SK-N-SH (cell line): ENCODE measurements at regions not wholly inside any gene's neighbourhood (a gene's known extent, or its start where the extent isn't known, plus 50 kb on each side); places are given as distances from the start of the nearest gene placed in this dataset.
A peak's percentile ranks its signal among the peaks of the same experiment; 100 is the strongest.

Source experiments
- CTCF ChIA-PET: fragments of 300-600, 350-600 bp; formaldehyde crosslinking; extraction: SDS; loops from one replicate; lab custom pipeline; 2021; lab: Yijun Ruan, JAX
- POLR2A ChIA-PET: fragments of 350-600 bp; sonication (Branson Sonifier 250); formaldehyde crosslinking; extraction: SDS; loops from one replicate; lab custom pipeline; 2020; ENCODE audit warnings: antibody characterized with exemption, inconsistent platforms; lab: Yijun Ruan, JAX
- DNase-seq: peaks from one replicate; pipeline ENCODE4 v3.0.0; 2012
- H2AFZ ChIP-seq: fragments of 200-600 bp; sonication (generic); 2 replicates; pipeline ENCODE4 v1.8.1; 2016; ENCODE audit warnings: antibody characterized with exemption, mild to moderate bottlenecking, low read depth
- H3F3A ChIP-seq: fragments of 200-600 bp; sonication (generic); replicated peaks from 2 replicates; pipeline ENCODE3; 2016; ENCODE audit warnings: antibody characterized with exemption, mild to moderate bottlenecking; ENCODE audit not compliant: insufficient read depth
- H3K27ac ChIP-seq, 2 experiments: fragments of 200-500 bp in 1 of 2; fragments of 200-600 bp in 1 of 2; sonication (Bioruptor generic) in 1 of 2; sonication (generic), shearing (Covaris generic) in 1 of 2; 2 replicates each; pipeline versions ENCODE4 v1.5.1 to v1.6.1; 2014 to 2016; ENCODE audit warnings: low read depth in 2 of 2, inconsistent platforms in 1 of 2, low read length in 1 of 2, mild to moderate bottlenecking in 1 of 2, mixed read lengths in 1 of 2
- H3K27me3 ChIP-seq: fragments of 200-600 bp; sonication (generic), shearing (Covaris generic); 2 replicates; pipeline ENCODE4 v1.6.1; 2016; ENCODE audit warnings: mixed run types; ENCODE audit not compliant: insufficient read depth
- H3K36me3 ChIP-seq, 2 experiments: fragments of 200-500 bp in 1 of 2; fragments of 200-600 bp in 1 of 2; sonication (Bioruptor generic) in 1 of 2; sonication (generic) in 1 of 2; replicated peaks in 1 of 2; 2 replicates each; pipeline versions ENCODE3 to v1.5.1; 2014 to 2016; ENCODE audit warnings: low read length in 1 of 2, mild to moderate bottlenecking in 1 of 2; ENCODE audit not compliant: insufficient read depth in 2 of 2, control insufficient read depth in 1 of 2
- H3K4me1 ChIP-seq, 2 experiments: fragments of 200-500 bp in 1 of 2; fragments of 200-600 bp in 1 of 2; sonication (Bioruptor generic) in 1 of 2; sonication (generic), shearing (Covaris generic) in 1 of 2; 2 replicates each; pipeline versions ENCODE4 v1.5.1 to v1.6.1; 2014 to 2016; ENCODE audit warnings: low read depth in 1 of 2, low read length in 1 of 2, mixed run types in 1 of 2; ENCODE audit not compliant: insufficient read depth in 2 of 2, control insufficient read depth in 1 of 2
- H3K4me2 ChIP-seq: fragments of 200-600 bp; sonication (generic), shearing (Covaris generic); 2 replicates; pipeline ENCODE4 v1.6.1; 2017; ENCODE audit warnings: mixed run types
- H3K4me3 ChIP-seq, 2 experiments: fragments of 200-500 bp in 1 of 2; fragments of 200-600 bp in 1 of 2; sonication (Bioruptor generic) in 1 of 2; sonication (generic), shearing (Covaris generic) in 1 of 2; 2 replicates each; pipeline versions ENCODE4 v1.5.1 to v1.8.1; 2014 to 2016; ENCODE audit warnings: low read depth in 2 of 2, inconsistent platforms in 1 of 2, low read length in 1 of 2, mild to moderate bottlenecking in 1 of 2, mixed read lengths in 1 of 2, moderate library complexity in 1 of 2
- H3K79me2 ChIP-seq: fragments of 200-600 bp; sonication (generic); 2 replicates; pipeline ENCODE4 v1.8.1; 2017; ENCODE audit warnings: mild to moderate bottlenecking; ENCODE audit not compliant: insufficient read depth
- H3K9ac ChIP-seq: fragments of 200-600 bp; sonication (generic); 2 replicates; pipeline ENCODE4 v1.6.1; 2017; ENCODE audit warnings: mixed run types
- H3K9me2 ChIP-seq: fragments of 200-600 bp; sonication (generic); 2 replicates; pipeline ENCODE4 v1.6.1; 2017; ENCODE audit warnings: mixed run types
- H3K9me3 ChIP-seq: fragments of 200-600 bp; sonication (generic); 2 replicates; pipeline ENCODE4 v1.6.1; 2017; ENCODE audit warnings: mixed run types, mild to moderate bottlenecking, moderate library complexity
- H4K20me1 ChIP-seq: fragments of 200-600 bp; sonication (generic); 2 replicates; pipeline ENCODE4 v1.6.1; 2017; ENCODE audit warnings: mild to moderate bottlenecking, mixed run types; ENCODE audit not compliant: insufficient read depth
- CHD2 ChIP-seq: fragments of 150-350 bp; IDR thresholded peaks from 2 replicates; pipeline ENCODE4 v1.6.1; 2018; ENCODE audit warnings: low read length; ENCODE audit not compliant: partially characterized antibody
- ELF1 ChIP-seq: IDR thresholded peaks from 2 replicates; pipeline ENCODE4 v1.4.0; 2012
- EP300 ChIP-seq, 2 experiments: IDR thresholded peaks; 2 replicates each; pipeline versions ENCODE4 v1.4.0 to v1.6.1; 2012; ENCODE audit warnings: borderline replicate concordance in 1 of 2, low read depth in 1 of 2, low read length in 1 of 2
- EZH2phosphoT487 ChIP-seq: fragments of 200-600 bp; sonication (generic); IDR thresholded peaks from 2 replicates; pipeline ENCODE4 v1.6.1; 2017; ENCODE audit warnings: low read depth, mixed run types, mild to moderate bottlenecking, antibody characterized with exemption, moderate library complexity, borderline replicate concordance
- FOXJ3 ChIP-seq: sonication (generic); formaldehyde crosslinking; IDR thresholded peaks from 2 replicates; pipeline ENCODE4 v1.5.1; 2020; ENCODE audit warnings: mild to moderate bottlenecking, missing genetic modification reagents
- GATA2 ChIP-seq: sonication (generic); formaldehyde crosslinking; IDR thresholded peaks from 2 replicates; pipeline ENCODE4 v1.5.0; 2020; ENCODE audit warnings: mild to moderate bottlenecking, missing genetic modification reagents
- JUND ChIP-seq: IDR thresholded peaks from 2 replicates; pipeline ENCODE4 v1.4.0; 2012
- MEF2A ChIP-seq: IDR thresholded peaks from 2 replicates; pipeline ENCODE4 v1.4.0; 2012; ENCODE audit warnings: low read depth, borderline replicate concordance
- PBX3 ChIP-seq: IDR thresholded peaks from 2 replicates; pipeline ENCODE4; 2012
- RCOR1 ChIP-seq: fragments of 150-350 bp; IDR thresholded peaks from 2 replicates; pipeline ENCODE4 v1.6.1; 2017; ENCODE audit warnings: antibody characterized with exemption, low read length
- RXRA ChIP-seq: IDR thresholded peaks from 2 replicates; pipeline ENCODE4 v1.4.0; 2012; ENCODE audit warnings: low read depth, mild to moderate bottlenecking, borderline replicate concordance
- TAF1 ChIP-seq: IDR thresholded peaks from 2 replicates; pipeline ENCODE4 v1.6.1; 2012; ENCODE audit warnings: low read depth, mild to moderate bottlenecking, low read length, moderate library complexity, borderline replicate concordance
- TCF12 ChIP-seq: IDR thresholded peaks from 2 replicates; pipeline ENCODE4 v1.4.0; 2012
- TEAD4 ChIP-seq: IDR thresholded peaks from 2 replicates; pipeline ENCODE4 v1.4.0; 2012; ENCODE audit warnings: mild to moderate bottlenecking, borderline replicate concordance; ENCODE audit not compliant: insufficient read depth
- YY1 ChIP-seq: IDR thresholded peaks from 2 replicates; pipeline ENCODE4 v1.4.0; 2012; ENCODE audit warnings: low read depth, mild to moderate bottlenecking
- WGBS: methylation state at CpG from one replicate; pipeline ENCODE4 v1.1.6; 2017; ENCODE audit warnings: low lambda C conversion rate; 5-methylcytosine and 5-hydroxymethylcytosine counted together
- TF ChIP-seq, protein P1 (sequence below): IDR thresholded peaks from 2 replicates; pipeline ENCODE4 v1.6.1; 2012; ENCODE audit warnings: mild to moderate bottlenecking, low read depth, low read length, moderate library complexity
- TF ChIP-seq, protein P2 (sequence below): IDR thresholded peaks from 2 replicates; pipeline ENCODE4 v1.4.0; 2012; ENCODE audit warnings: low read depth

DNA sequence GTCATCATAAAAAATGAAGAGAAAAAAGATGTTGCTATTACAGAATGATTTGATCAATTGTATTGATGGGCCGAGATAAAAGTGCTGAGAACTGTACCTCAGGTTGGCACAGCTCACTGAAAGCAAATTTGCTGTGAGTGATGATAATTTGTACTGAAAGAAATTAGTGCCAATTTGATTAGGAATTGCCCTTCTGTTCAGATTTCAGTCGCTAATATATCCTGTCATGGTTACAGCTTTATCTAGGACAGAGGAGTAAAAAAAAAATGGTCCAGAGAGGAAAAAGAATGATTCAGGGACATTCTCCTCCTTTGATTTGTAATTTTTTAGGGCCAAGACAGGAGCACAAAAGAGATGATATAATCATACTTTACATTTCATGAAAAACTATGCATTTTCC is 1264.2 kb downstream of the ROBO2 start:
- no peak overlapping the region for H3K4me3 ChIP-seq
- no peak overlapping the region for H3K9ac ChIP-seq
- no peaks in the 10 kb centered on the region for H3K79me2 ChIP-seq
- TF ChIP-seq, protein P1, sequence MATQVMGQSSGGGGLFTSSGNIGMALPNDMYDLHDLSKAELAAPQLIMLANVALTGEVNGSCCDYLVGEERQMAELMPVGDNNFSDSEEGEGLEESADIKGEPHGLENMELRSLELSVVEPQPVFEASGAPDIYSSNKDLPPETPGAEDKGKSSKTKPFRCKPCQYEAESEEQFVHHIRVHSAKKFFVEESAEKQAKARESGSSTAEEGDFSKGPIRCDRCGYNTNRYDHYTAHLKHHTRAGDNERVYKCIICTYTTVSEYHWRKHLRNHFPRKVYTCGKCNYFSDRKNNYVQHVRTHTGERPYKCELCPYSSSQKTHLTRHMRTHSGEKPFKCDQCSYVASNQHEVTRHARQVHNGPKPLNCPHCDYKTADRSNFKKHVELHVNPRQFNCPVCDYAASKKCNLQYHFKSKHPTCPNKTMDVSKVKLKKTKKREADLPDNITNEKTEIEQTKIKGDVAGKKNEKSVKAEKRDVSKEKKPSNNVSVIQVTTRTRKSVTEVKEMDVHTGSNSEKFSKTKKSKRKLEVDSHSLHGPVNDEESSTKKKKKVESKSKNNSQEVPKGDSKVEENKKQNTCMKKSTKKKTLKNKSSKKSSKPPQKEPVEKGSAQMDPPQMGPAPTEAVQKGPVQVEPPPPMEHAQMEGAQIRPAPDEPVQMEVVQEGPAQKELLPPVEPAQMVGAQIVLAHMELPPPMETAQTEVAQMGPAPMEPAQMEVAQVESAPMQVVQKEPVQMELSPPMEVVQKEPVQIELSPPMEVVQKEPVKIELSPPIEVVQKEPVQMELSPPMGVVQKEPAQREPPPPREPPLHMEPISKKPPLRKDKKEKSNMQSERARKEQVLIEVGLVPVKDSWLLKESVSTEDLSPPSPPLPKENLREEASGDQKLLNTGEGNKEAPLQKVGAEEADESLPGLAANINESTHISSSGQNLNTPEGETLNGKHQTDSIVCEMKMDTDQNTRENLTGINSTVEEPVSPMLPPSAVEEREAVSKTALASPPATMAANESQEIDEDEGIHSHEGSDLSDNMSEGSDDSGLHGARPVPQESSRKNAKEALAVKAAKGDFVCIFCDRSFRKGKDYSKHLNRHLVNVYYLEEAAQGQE: no peak
- no peak for TF ChIP-seq JUND
- TF ChIP-seq FOXJ3 (CRISPR knock-in tag): no peak
- TF ChIP-seq EZH2phosphoT487: no peak
- TF ChIP-seq YY1: no peak
- peak in 1 of 2 experiments; percentile 48; a peak in 1 of 4 replicates for TF ChIP-seq EP300 (IDR thresholded peaks at IDR 0.05; ENCODE audit: borderline replicate concordance in 1 of 2, low read depth in 1 of 2, low read length in 1 of 2)
- no peak for TF ChIP-seq MEF2A
- TF ChIP-seq PBX3: no peak
- TF ChIP-seq TCF12: no peak
- no peak for TF ChIP-seq CHD2
- peak; percentile 13; the same call in 1 of the 2 replicates for TF ChIP-seq RCOR1
- no peak for TF ChIP-seq TAF1
- TF ChIP-seq GATA2: peak; percentile 33; the same call in 1 of the 2 replicates
- TF ChIP-seq ELF1: no peak
- TF ChIP-seq TEAD4: no peak
- TF ChIP-seq RXRA: no peak
- TF ChIP-seq, protein P2, sequence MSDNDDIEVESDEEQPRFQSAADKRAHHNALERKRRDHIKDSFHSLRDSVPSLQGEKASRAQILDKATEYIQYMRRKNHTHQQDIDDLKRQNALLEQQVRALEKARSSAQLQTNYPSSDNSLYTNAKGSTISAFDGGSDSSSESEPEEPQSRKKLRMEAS: no peak
- TF ChIP-seq, all 33 proteins: peak for 3
- H3K4me1 ChIP-seq: no peaks in the 10 kb centered on the region; a peak in 1 of 4 replicates
- no peaks in the 10 kb centered on the region for H3K9me2 ChIP-seq
- CTCF ChIA-PET: interaction anchor here (0.8 to 1.2 kb wide), 2 partner anchors 11 to 14 kb away, joined by 3 to 4 read pairs; no protein-coding TSS in a partner anchor
- peak overlapping the region in 1 of 2 experiments; percentile 28; a peak in 1 of 4 replicates for H3K27ac ChIP-seq
- DNase-seq: peak; percentile 7
- no peaks in the 10 kb centered on the region for H3F3A ChIP-seq
- no peaks in the 10 kb centered on the region for H3K36me3 ChIP-seq
- no peak overlapping the region for H3K4me2 ChIP-seq
- 6% methylated on average over 2 of the region's 2 CpGs for WGBS
- no peaks in the 10 kb centered on the region for H4K20me1 ChIP-seq
- H3K9me3 ChIP-seq: no peaks in the 10 kb centered on the region; the same call in 1 of the 2 replicates
- no peaks in the 10 kb centered on the region for H3K27me3 ChIP-seq
- POLR2A ChIA-PET: no interaction called here
- H2AFZ ChIP-seq: no peak overlapping the region
